GM06990 (cell line): ENCODE measurements at regions not wholly inside any gene's neighbourhood (a gene's known extent, or its start where the extent isn't known, plus 50 kb on each side); places are given as distances from the start of the nearest gene placed in this dataset.

Experiments
- DNase-seq: peaks from one replicate; pipeline ENCODE4 v3.0.0-alpha.2; 2011; ENCODE audit not compliant: insufficient read length; ENCODE audit errors: extremely low read depth
- H3K27me3 ChIP-seq: replicated peaks from 2 replicates; pipeline ENCODE4 v1.6.0; 2011; ENCODE audit warnings: low read length; ENCODE audit not compliant: control insufficient read depth, insufficient read depth
- H3K36me3 ChIP-seq: 2 replicates; pipeline ENCODE4 v1.5.1; 2011; ENCODE audit warnings: low read length; ENCODE audit not compliant: control insufficient read depth, insufficient read depth
- H3K4me3 ChIP-seq: replicated peaks from 2 replicates; pipeline ENCODE4 v1.5.1; 2011; ENCODE audit warnings: low read depth, mild to moderate bottlenecking, control low read depth, low read length
- CTCF ChIP-seq: IDR thresholded peaks from 2 replicates; pipeline ENCODE4 v1.5.1; 2011; ENCODE audit warnings: low read length, control low read depth, mild to moderate bottlenecking, inconsistent platforms; ENCODE audit not compliant: insufficient read depth, poor library complexity, severe bottlenecking

GRCh38 chr9:7273575-7273974 is 515.8 kb downstream of the KDM4C start:
- DNase-seq, result no peak
- TF ChIP-seq CTCF, result peak; percentile 34
- H3K36me3 ChIP-seq, result no peaks in the 10 kb centered on the region
- no peaks in the 10 kb centered on the region; the same call in 1 of the 2 replicates for H3K27me3 ChIP-seq
- no peak overlapping the region for H3K4me3 ChIP-seq

- H3K4me3 ChIP-seq, result no peak overlapping the region
- no peaks in the 10 kb centered on the region for H3K36me3 ChIP-seq
- DNase-seq, result no peak
- no peak for TF ChIP-seq CTCF
- H3K27me3 ChIP-seq, result no peaks in the 10 kb centered on the region
These were observed 509.3 kb downstream of the KDM4C start for GRCh38 chr9:7266911-7267595.

- Histone ChIP-seq H3K4me3 (no peak overlapping the region), H3K36me3 (no peaks in the 10 kb centered on the region), H3K27me3 (no peaks in the 10 kb centered on the region)
- no peak for DNase-seq
- no peak for TF ChIP-seq CTCF
These were observed 507.4 kb downstream of the KDM4C start for GRCh38 chr9:7265181-7265580.

- DNase-seq, result no peak
These were observed 501.9 kb downstream of the KDM4C start for GRCh38 chr9:7259544-7260241.

GRCh38 chr9:7258688-7259396 is 501.1 kb downstream of the KDM4C start:
- no peak for DNase-seq
- no peaks in the 10 kb centered on the region for H3K36me3 ChIP-seq
- no peak for TF ChIP-seq CTCF
- H3K27me3 ChIP-seq, result peaks cover 1% of the 10 kb centered on the region
- no peak overlapping the region for H3K4me3 ChIP-seq

More at GRCh38 chr9:7259544-7260241, 501.9 kb downstream of the KDM4C start:
- no peak for TF ChIP-seq CTCF
- Histone ChIP-seq H3K27me3 (peaks cover 1% of the 10 kb centered on the region), H3K4me3 (no peak overlapping the region), H3K36me3 (no peaks in the 10 kb centered on the region)
